Stimulated activated CD4-positive, alpha-beta T cell treated with anti-CD3 and anti-CD28 coated beads, Interleukin-12 subunit alpha, Interleukin-12 subunit beta, amount 100 ng/mL, for 4 hours (primary cell): ENCODE measurements at regions not wholly inside any gene's neighbourhood (a gene's known extent, or its start where the extent isn't known, plus 50 kb on each side); places are given as distances from the start of the nearest gene placed in this dataset.

Experiments
- DNase-seq: peaks from one replicate; pipeline ENCODE4 v3.0.0-alpha.2; 2020

GRCh38 chr4:11546391-11547175 is 117.9 kb upstream of the HS3ST1 start:
- no peak for DNase-seq

GRCh38 chr4:11545651-11546050 is 117.0 kb upstream of the HS3ST1 start:
- no peak for DNase-seq

GRCh38 chr4:11544211-11544610 is 115.5 kb upstream of the HS3ST1 start:
- DNase-seq, result no peak

- no peak for DNase-seq
Observed at GRCh38 chr4:11543706-11544105, 115.0 kb upstream of the HS3ST1 start.

- no peak for DNase-seq
Observed at GRCh38 chr4:11542952-11543351, 114.3 kb upstream of the HS3ST1 start.

GRCh38 chr4:11537846-11538245 is 109.2 kb upstream of the HS3ST1 start:
- DNase-seq, result no peak

- no peak for DNase-seq
Observed at GRCh38 chr4:11535333-11535732, 106.6 kb upstream of the HS3ST1 start.

- DNase-seq, result no peak
Observed at GRCh38 chr4:11534623-11535302, 106.1 kb upstream of the HS3ST1 start.

GRCh38 chr4:11532138-11532537 is 103.4 kb upstream of the HS3ST1 start:
- DNase-seq, result no peak

- DNase-seq, result no peak
Observed at GRCh38 chr4:11529625-11530201, 101.0 kb upstream of the HS3ST1 start.

- no peak for DNase-seq
Observed at GRCh38 chr4:11525085-11525484, 96.4 kb upstream of the HS3ST1 start.

- DNase-seq, result no peak
Observed at GRCh38 chr4:11518754-11519153, 90.1 kb upstream of the HS3ST1 start.

GRCh38 chr4:11514779-11515419 is 86.2 kb upstream of the HS3ST1 start:
- DNase-seq, result no peak

GRCh38 chr4:11514003-11514402 is 85.3 kb upstream of the HS3ST1 start:
- DNase-seq, result no peak

- no peak for DNase-seq
Observed at GRCh38 chr4:11512871-11513270, 84.2 kb upstream of the HS3ST1 start.

- DNase-seq, result no peak
Observed at GRCh38 chr4:11511321-11511720, 82.6 kb upstream of the HS3ST1 start.

GRCh38 chr4:11507920-11508319 is 79.2 kb upstream of the HS3ST1 start:
- DNase-seq, result no peak

- no peak for DNase-seq
Observed at GRCh38 chr4:11506194-11506593, 77.5 kb upstream of the HS3ST1 start.

GRCh38 chr4:11505221-11505971 is 76.7 kb upstream of the HS3ST1 start:
- peak; percentile 9 for DNase-seq

GRCh38 chr4:11503166-11503565 is 74.5 kb upstream of the HS3ST1 start:
- DNase-seq, result no peak

GRCh38 chr4:11497972-11498371 is 69.3 kb upstream of the HS3ST1 start:
- no peak for DNase-seq

- DNase-seq, result no peak
Observed at GRCh38 chr4:11497212-11497806, 68.6 kb upstream of the HS3ST1 start.
